Trophoblast cell (in vitro differentiated cells and primary cell): ENCODE measurements at regions not wholly inside any gene's neighbourhood (a gene's known extent, or its start where the extent isn't known, plus 50 kb on each side); places are given as distances from the start of the nearest gene placed in this dataset.

ENCODE experiments used
- DNase-seq, 2 donors: peaks; one replicate each; pipeline ENCODE4 v3.0.0-alpha.2; 2016
- H2AFZ ChIP-seq: 2 replicates; pipeline ENCODE4 v1.6.1; 2013; ENCODE audit warnings: low read length, moderate library complexity, mild to moderate bottlenecking; ENCODE audit not compliant: insufficient read depth, poor library complexity
- H2AK5ac ChIP-seq: 2 replicates; pipeline ENCODE4 v1.6.1; 2013; ENCODE audit warnings: mild to moderate bottlenecking, low read length
- H2BK120ac ChIP-seq: 2 replicates; pipeline ENCODE4 v1.6.1; 2013; ENCODE audit warnings: low read length, mild to moderate bottlenecking, moderate library complexity; ENCODE audit not compliant: insufficient read depth, poor library complexity
- H2BK12ac ChIP-seq: 2 replicates; pipeline ENCODE4 v1.6.1; 2013; ENCODE audit warnings: mild to moderate bottlenecking, low read length, moderate library complexity
- H2BK5ac ChIP-seq: 2 replicates; pipeline ENCODE4 v1.6.1; 2013; ENCODE audit warnings: low read length, low read depth, moderate library complexity, mild to moderate bottlenecking; ENCODE audit not compliant: poor library complexity
- H3K14ac ChIP-seq: 2 replicates; pipeline ENCODE4 v1.6.1; 2013; ENCODE audit warnings: mild to moderate bottlenecking, low read length
- H3K18ac ChIP-seq: 2 replicates; pipeline ENCODE4 v1.6.1; 2013; ENCODE audit warnings: mild to moderate bottlenecking, low read length
- H3K23ac ChIP-seq: 2 replicates; pipeline ENCODE4 v1.6.1; 2013; ENCODE audit warnings: low read length
- H3K27ac ChIP-seq: 2 replicates; pipeline ENCODE4 v1.5.1; 2013; ENCODE audit warnings: low read depth, mild to moderate bottlenecking, inconsistent platforms, low read length, moderate library complexity
- H3K27me3 ChIP-seq: 2 replicates; pipeline ENCODE4 v1.6.1; 2013; ENCODE audit warnings: inconsistent platforms, mild to moderate bottlenecking, low read length, moderate library complexity; ENCODE audit not compliant: insufficient read depth
- H3K36me3 ChIP-seq, 2 experiments: 1 replicate in 1 of 2; 2 replicates in 1 of 2; pipeline ENCODE4 v1.6.1; 2013; ENCODE audit warnings: low read length in 2 of 2, mild to moderate bottlenecking in 2 of 2, moderate library complexity in 1 of 2; ENCODE audit not compliant: insufficient read depth in 2 of 2, control insufficient read depth in 1 of 2
- H3K4ac ChIP-seq: 2 replicates; pipeline ENCODE4 v1.6.1; 2013; ENCODE audit warnings: low read depth, mild to moderate bottlenecking, low read length, moderate library complexity
- H3K4me1 ChIP-seq, 2 experiments: 1 replicate in 1 of 2; 2 replicates in 1 of 2; pipeline ENCODE4 v1.6.1; 2013; ENCODE audit warnings: low read length in 2 of 2, mild to moderate bottlenecking in 2 of 2, moderate library complexity in 1 of 2; ENCODE audit not compliant: insufficient read depth in 2 of 2, control insufficient read depth in 1 of 2
- H3K4me2 ChIP-seq: 2 replicates; pipeline ENCODE4 v1.6.1; 2013; ENCODE audit warnings: inconsistent platforms, mild to moderate bottlenecking, low read length, moderate library complexity
- H3K4me3 ChIP-seq: 2 replicates; pipeline ENCODE4 v1.5.1; 2013; ENCODE audit warnings: mild to moderate bottlenecking, low read depth, low read length, inconsistent platforms
- H3K79me1 ChIP-seq: one replicate; pipeline ENCODE4 v1.6.1; 2013; ENCODE audit warnings: low read length
- H3K79me2 ChIP-seq: 2 replicates; pipeline ENCODE4 v1.6.1; 2013; ENCODE audit warnings: low read length, mild to moderate bottlenecking; ENCODE audit not compliant: control insufficient read depth, insufficient read depth, poor library complexity
- H3K9ac ChIP-seq: 2 replicates; pipeline ENCODE4 v1.6.1; 2013; ENCODE audit warnings: mild to moderate bottlenecking, low read length
- H3K9me3 ChIP-seq: 2 replicates; pipeline ENCODE4 v1.6.1; 2013; ENCODE audit warnings: low read depth, mild to moderate bottlenecking, control low read depth, inconsistent platforms, low read length; ENCODE audit not compliant: insufficient read depth
- H4K12ac ChIP-seq: 2 replicates; pipeline ENCODE4 v1.6.1; 2013; ENCODE audit warnings: low read depth, mild to moderate bottlenecking, low read length, moderate library complexity
- H4K8ac ChIP-seq: 2 replicates; pipeline ENCODE4 v1.6.1; 2013; ENCODE audit warnings: low read depth, mild to moderate bottlenecking, low read length, moderate library complexity
- H4K91ac ChIP-seq: one replicate; pipeline ENCODE4 v1.6.1; 2013; ENCODE audit warnings: low read depth, mild to moderate bottlenecking, low read length, moderate library complexity
- WGBS: extraction: QIAGEN DNeasy Blood & Tissue Kit; methylation state at CpG from one replicate; pipeline ENCODE4 v1.1.7; 2013; ENCODE audit warnings: missing lambda C conversion rate; ENCODE audit not compliant: insufficient read length, insufficient coverage; ENCODE audit errors: extremely low coverage; 5-methylcytosine and 5-hydroxymethylcytosine counted together

- H3K79me1 ChIP-seq: peaks cover 2% of the 10 kb centered on the region
- no peak overlapping the region for H4K91ac ChIP-seq
- no peak overlapping the region for H2BK120ac ChIP-seq
- no peak overlapping the region for H3K18ac ChIP-seq
- WGBS: no CpG with 5 or more reads among the region's 4 CpGs
- no peak overlapping the region for H3K27ac ChIP-seq
- no peak overlapping the region for H2BK5ac ChIP-seq
- no peaks in the 10 kb centered on the region for H3K27me3 ChIP-seq
- H3K4ac ChIP-seq: no peak overlapping the region
- H3K23ac ChIP-seq: no peak overlapping the region
- no peak overlapping the region for H2AFZ ChIP-seq
- no peak overlapping the region for H4K8ac ChIP-seq
- H2BK12ac ChIP-seq: no peak overlapping the region
- no peak overlapping the region for H3K14ac ChIP-seq
- no peaks in the 10 kb centered on the region for H3K79me2 ChIP-seq
- peak; percentile 33 to 72 for DNase-seq
- no peak overlapping the region for H3K9ac ChIP-seq
- no peaks in the 10 kb centered on the region for H3K36me3 ChIP-seq
- no peak overlapping the region for H3K4me3 ChIP-seq
- H3K4me2 ChIP-seq: no peak overlapping the region
- peaks cover 13 to 14% of the 10 kb centered on the region in 2 experiments for H3K4me1 ChIP-seq
- no peak overlapping the region for H2AK5ac ChIP-seq
- peaks cover 1% of the 10 kb centered on the region for H3K9me3 ChIP-seq
- H4K12ac ChIP-seq: no peak overlapping the region
These were observed 67.2 kb upstream of the DLG1 start for GRCh38 chr3:197365586-197365985.

GRCh38 chr3:197364410-197365071 lies 66.1 kb upstream of the DLG1 start:
- Histone ChIP-seq H3K27me3 (no peaks in the 10 kb centered on the region), H3K9ac (no peak overlapping the region), H3K27ac (no peak overlapping the region), H3K79me1 (no peaks in the 10 kb centered on the region), H3K4me2 (no peak overlapping the region), H3K9me3 (peaks cover 7% of the 10 kb centered on the region), H2AFZ (no peak overlapping the region), H3K4me3 (no peak overlapping the region), H3K4me1 (peaks cover 10 to 11% of the 10 kb centered on the region in 2 experiments), H3K36me3 (no peaks in the 10 kb centered on the region), H3K4ac (no peak overlapping the region), H4K91ac (no peak overlapping the region), H4K8ac (no peak overlapping the region), H2BK120ac (no peak overlapping the region), H4K12ac (no peak overlapping the region), H3K23ac (no peak overlapping the region), H2BK12ac (no peak overlapping the region), H2AK5ac (no peak overlapping the region), H3K79me2 (no peaks in the 10 kb centered on the region), H2BK5ac (no peak overlapping the region), H3K18ac (no peak overlapping the region), H3K14ac (no peak overlapping the region)
- WGBS: no CpG with 5 or more reads among the region's 9 CpGs
- peak; percentile 18 to 44 for DNase-seq

DNA sequence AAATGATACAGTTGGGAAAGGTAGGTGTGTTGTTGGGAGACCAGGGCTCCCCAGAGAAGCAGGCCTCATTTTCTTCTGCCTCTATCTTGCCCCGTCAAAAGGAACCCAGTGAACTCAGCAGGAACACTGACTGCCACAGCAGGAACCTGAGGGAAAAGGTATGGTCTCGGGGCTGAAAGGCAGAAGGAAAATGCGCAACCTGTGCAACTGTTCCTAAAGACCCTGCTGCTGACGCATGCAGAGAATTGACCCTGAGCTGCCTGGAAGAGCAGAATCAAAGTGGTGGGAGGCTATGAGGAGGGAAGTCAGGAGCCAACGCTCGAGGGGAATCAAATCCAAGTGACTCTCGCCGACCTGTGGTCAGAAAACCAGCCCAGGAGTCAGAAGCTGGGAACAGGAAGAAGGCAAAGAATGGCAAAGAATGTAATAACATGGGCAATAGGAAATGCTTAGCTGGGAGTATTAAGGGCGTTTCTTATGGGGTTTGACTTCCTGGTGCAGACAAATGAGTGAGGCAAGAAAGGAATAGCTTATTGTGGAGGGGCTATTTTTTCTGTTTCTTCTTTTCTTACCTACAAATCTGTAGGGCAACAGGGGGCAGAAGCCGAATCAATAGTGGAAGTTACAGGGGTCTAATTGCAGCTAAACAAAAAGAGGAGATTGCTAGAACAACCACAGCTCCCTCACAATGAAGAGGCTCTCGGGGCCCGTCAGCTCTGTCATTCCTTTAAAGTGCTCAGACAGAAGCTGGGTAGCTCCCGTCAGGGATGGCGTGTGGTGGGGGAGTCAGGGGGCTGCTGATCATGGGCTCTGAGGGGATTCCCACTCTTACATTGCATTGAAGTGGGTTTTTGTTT lies 65.4 kb upstream of the DLG1 start:
- H2BK120ac ChIP-seq: no peak overlapping the region
- no peak overlapping the region for H4K91ac ChIP-seq
- H3K4ac ChIP-seq: no peak overlapping the region
- H3K4me1 ChIP-seq: peaks cover 8 to 10% of the 10 kb centered on the region in 2 experiments
- H2AFZ ChIP-seq: no peak overlapping the region
- H3K23ac ChIP-seq: no peak overlapping the region
- no peak overlapping the region for H2BK5ac ChIP-seq
- no peak overlapping the region for H3K4me2 ChIP-seq
- no peak overlapping the region for H3K18ac ChIP-seq
- no peaks in the 10 kb centered on the region for H3K27me3 ChIP-seq
- no peak overlapping the region for H4K12ac ChIP-seq
- H3K79me1 ChIP-seq: no peaks in the 10 kb centered on the region
- no peak overlapping the region for H4K8ac ChIP-seq
- no peak overlapping the region for H2BK12ac ChIP-seq
- H3K4me3 ChIP-seq: no peak overlapping the region
- H3K9me3 ChIP-seq: peaks cover 10% of the 10 kb centered on the region
- no CpG with 5 or more reads among the region's 14 CpGs for WGBS
- no peak overlapping the region for H3K27ac ChIP-seq
- DNase-seq: no peak
- H3K9ac ChIP-seq: no peak overlapping the region
- no peak overlapping the region for H3K14ac ChIP-seq
- no peaks in the 10 kb centered on the region for H3K36me3 ChIP-seq
- H3K79me2 ChIP-seq: no peaks in the 10 kb centered on the region
- no peak overlapping the region for H2AK5ac ChIP-seq

DNA sequence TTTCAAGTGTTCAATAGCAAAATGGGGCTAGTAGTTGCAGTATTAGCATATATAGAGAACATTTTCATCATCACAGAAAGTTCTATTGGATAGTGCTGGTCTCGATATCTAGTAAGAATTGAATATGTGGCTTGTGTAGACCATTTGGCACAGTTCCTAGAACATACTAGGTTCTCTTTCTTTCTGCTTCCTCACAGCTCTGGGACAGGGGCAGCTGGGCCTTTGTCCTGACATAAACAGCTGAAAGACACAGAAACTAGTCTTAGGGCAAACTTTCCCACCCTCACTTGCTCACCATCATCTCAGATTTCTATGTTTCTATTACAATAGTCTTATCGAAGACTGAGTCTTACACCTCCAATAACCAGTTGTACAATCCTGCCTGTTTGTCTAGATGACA lies 63.7 kb upstream of the DLG1 start:
- H4K12ac ChIP-seq: no peak overlapping the region
- H3K9ac ChIP-seq: no peak overlapping the region
- DNase-seq: no peak
- H3K18ac ChIP-seq: no peak overlapping the region
- no CpG with 5 or more reads among the region's 2 CpGs for WGBS
- H2BK120ac ChIP-seq: no peak overlapping the region
- no peak overlapping the region for H4K91ac ChIP-seq
- no peak overlapping the region for H2AK5ac ChIP-seq
- H3K27ac ChIP-seq: no peak overlapping the region
- no peaks in the 10 kb centered on the region for H3K79me2 ChIP-seq
- H2BK12ac ChIP-seq: no peak overlapping the region
- no peaks in the 10 kb centered on the region for H3K27me3 ChIP-seq
- H3K79me1 ChIP-seq: no peaks in the 10 kb centered on the region
- no peaks in the 10 kb centered on the region for H3K4me1 ChIP-seq
- no peak overlapping the region for H4K8ac ChIP-seq
- no peak overlapping the region for H3K4ac ChIP-seq
- H3K23ac ChIP-seq: no peak overlapping the region
- no peak overlapping the region for H2BK5ac ChIP-seq
- no peaks in the 10 kb centered on the region for H3K36me3 ChIP-seq
- no peak overlapping the region for H3K4me2 ChIP-seq
- H3K9me3 ChIP-seq: peaks cover 10% of the 10 kb centered on the region
- no peak overlapping the region for H3K14ac ChIP-seq
- H3K4me3 ChIP-seq: no peak overlapping the region
- H2AFZ ChIP-seq: no peak overlapping the region
